ENCODE measurements at regions not wholly inside any gene's neighbourhood (a gene's known extent, or its start where the extent isn't known, plus 50 kb on each side); places are given as distances from the start of the nearest gene placed in this dataset.

GRCh38 chr2:83970217-83970929 lies 488.7 kb downstream of the SUCLG1 start (continued):
- TF ChIP-seq, protein P1, sequence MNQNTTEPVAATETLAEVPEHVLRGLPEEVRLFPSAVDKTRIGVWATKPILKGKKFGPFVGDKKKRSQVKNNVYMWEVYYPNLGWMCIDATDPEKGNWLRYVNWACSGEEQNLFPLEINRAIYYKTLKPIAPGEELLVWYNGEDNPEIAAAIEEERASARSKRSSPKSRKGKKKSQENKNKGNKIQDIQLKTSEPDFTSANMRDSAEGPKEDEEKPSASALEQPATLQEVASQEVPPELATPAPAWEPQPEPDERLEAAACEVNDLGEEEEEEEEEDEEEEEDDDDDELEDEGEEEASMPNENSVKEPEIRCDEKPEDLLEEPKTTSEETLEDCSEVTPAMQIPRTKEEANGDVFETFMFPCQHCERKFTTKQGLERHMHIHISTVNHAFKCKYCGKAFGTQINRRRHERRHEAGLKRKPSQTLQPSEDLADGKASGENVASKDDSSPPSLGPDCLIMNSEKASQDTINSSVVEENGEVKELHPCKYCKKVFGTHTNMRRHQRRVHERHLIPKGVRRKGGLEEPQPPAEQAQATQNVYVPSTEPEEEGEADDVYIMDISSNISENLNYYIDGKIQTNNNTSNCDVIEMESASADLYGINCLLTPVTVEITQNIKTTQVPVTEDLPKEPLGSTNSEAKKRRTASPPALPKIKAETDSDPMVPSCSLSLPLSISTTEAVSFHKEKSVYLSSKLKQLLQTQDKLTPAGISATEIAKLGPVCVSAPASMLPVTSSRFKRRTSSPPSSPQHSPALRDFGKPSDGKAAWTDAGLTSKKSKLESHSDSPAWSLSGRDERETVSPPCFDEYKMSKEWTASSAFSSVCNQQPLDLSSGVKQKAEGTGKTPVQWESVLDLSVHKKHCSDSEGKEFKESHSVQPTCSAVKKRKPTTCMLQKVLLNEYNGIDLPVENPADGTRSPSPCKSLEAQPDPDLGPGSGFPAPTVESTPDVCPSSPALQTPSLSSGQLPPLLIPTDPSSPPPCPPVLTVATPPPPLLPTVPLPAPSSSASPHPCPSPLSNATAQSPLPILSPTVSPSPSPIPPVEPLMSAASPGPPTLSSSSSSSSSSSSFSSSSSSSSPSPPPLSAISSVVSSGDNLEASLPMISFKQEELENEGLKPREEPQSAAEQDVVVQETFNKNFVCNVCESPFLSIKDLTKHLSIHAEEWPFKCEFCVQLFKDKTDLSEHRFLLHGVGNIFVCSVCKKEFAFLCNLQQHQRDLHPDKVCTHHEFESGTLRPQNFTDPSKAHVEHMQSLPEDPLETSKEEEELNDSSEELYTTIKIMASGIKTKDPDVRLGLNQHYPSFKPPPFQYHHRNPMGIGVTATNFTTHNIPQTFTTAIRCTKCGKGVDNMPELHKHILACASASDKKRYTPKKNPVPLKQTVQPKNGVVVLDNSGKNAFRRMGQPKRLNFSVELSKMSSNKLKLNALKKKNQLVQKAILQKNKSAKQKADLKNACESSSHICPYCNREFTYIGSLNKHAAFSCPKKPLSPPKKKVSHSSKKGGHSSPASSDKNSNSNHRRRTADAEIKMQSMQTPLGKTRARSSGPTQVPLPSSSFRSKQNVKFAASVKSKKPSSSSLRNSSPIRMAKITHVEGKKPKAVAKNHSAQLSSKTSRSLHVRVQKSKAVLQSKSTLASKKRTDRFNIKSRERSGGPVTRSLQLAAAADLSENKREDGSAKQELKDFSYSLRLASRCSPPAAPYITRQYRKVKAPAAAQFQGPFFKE (tag by site-specific recombination; IDR thresholded peaks at IDR 0.05; ENCODE audit: borderline replicate concordance): no peak
- TF ChIP-seq ZNF530 (tag by site-specific recombination; IDR thresholded peaks at IDR 0.05; ENCODE audit: low read depth) (no peak), ZIC2 (tag by site-specific recombination; IDR thresholded peaks at IDR 0.05) (no peak), SCRT1 (tag by site-specific recombination; IDR thresholded peaks at IDR 0.05; ENCODE audit: borderline replicate concordance) (no peak)
- TF ChIP-seq, protein P2, sequence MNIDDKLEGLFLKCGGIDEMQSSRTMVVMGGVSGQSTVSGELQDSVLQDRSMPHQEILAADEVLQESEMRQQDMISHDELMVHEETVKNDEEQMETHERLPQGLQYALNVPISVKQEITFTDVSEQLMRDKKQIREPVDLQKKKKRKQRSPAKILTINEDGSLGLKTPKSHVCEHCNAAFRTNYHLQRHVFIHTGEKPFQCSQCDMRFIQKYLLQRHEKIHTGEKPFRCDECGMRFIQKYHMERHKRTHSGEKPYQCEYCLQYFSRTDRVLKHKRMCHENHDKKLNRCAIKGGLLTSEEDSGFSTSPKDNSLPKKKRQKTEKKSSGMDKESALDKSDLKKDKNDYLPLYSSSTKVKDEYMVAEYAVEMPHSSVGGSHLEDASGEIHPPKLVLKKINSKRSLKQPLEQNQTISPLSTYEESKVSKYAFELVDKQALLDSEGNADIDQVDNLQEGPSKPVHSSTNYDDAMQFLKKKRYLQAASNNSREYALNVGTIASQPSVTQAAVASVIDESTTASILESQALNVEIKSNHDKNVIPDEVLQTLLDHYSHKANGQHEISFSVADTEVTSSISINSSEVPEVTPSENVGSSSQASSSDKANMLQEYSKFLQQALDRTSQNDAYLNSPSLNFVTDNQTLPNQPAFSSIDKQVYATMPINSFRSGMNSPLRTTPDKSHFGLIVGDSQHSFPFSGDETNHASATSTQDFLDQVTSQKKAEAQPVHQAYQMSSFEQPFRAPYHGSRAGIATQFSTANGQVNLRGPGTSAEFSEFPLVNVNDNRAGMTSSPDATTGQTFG (tag by site-specific recombination; IDR thresholded peaks at IDR 0.05; ENCODE audit: borderline replicate concordance): no peak

DNA sequence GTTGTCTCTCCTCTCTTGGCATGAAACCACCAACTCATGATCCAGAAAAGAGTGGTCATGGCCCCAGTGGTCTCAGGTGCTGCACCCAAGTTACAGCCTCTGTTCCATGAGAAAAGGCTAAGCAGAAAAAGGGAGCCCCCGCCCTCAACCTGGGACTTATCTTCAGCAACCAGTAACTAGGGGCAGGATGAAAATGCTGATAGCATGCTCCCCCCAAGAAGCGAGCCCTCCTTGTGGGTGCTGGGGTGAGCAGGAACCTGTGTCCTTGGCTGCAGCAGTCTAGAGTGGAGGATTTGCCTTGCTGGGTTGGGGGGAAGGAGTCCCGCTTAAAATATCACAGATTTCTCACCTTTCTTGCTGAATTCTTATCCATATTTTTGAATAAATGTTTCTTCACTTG lies 490.0 kb downstream of the SUCLG1 start:
- H3K4me1 ChIP-seq (ENCODE audit: control insufficient read depth, insufficient read depth, low read length): no peaks in the 10 kb centered on the region
- TF ChIP-seq ZNF155 (tag by site-specific recombination; IDR thresholded peaks at IDR 0.05) (no peak), SP7 (tag by site-specific recombination; IDR thresholded peaks at IDR 0.05) (no peak), ZNF792 (tag by site-specific recombination; IDR thresholded peaks at IDR 0.05) (no peak), ZNF660 (tag by site-specific recombination; IDR thresholded peaks at IDR 0.05) (no peak), ZNF292 (tag by site-specific recombination; IDR thresholded peaks at IDR 0.05; ENCODE audit: borderline replicate concordance, low read depth) (no peak), GLI4 (tag by site-specific recombination; IDR thresholded peaks at IDR 0.05) (no peak)
- TF ChIP-seq, protein P3, sequence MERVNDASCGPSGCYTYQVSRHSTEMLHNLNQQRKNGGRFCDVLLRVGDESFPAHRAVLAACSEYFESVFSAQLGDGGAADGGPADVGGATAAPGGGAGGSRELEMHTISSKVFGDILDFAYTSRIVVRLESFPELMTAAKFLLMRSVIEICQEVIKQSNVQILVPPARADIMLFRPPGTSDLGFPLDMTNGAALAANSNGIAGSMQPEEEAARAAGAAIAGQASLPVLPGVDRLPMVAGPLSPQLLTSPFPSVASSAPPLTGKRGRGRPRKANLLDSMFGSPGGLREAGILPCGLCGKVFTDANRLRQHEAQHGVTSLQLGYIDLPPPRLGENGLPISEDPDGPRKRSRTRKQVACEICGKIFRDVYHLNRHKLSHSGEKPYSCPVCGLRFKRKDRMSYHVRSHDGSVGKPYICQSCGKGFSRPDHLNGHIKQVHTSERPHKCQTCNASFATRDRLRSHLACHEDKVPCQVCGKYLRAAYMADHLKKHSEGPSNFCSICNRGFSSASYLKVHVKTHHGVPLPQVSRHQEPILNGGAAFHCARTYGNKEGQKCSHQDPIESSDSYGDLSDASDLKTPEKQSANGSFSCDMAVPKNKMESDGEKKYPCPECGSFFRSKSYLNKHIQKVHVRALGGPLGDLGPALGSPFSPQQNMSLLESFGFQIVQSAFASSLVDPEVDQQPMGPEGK (tag by site-specific recombination; IDR thresholded peaks at IDR 0.05): no peak
- H3K9me3 ChIP-seq (ENCODE audit: control insufficient read depth, insufficient read depth, low read depth, low read length): no peaks in the 10 kb centered on the region
- ChIA-PET CTCF (no interaction called here), POLR2A (no interaction called here)
- H3K27ac ChIP-seq (ENCODE audit: extremely low read depth, low read depth, low read length): no peak overlapping the region
- no peak overlapping the region for H3K4me3 ChIP-seq (ENCODE audit: low read depth, low read length)
- no peaks in the 10 kb centered on the region for H3K36me3 ChIP-seq (ENCODE audit: control insufficient read depth in 2 of 2, insufficient read depth in 1 of 2, low read length in 2 of 2)

GRCh38 chr2:83967854-83968253 lies 491.2 kb downstream of the SUCLG1 start:
- Histone ChIP-seq H3K9me3 (ENCODE audit: control insufficient read depth, insufficient read depth, low read depth, low read length) (no peaks in the 10 kb centered on the region), H3K36me3 (ENCODE audit: control insufficient read depth in 2 of 2, insufficient read depth in 1 of 2, low read length in 2 of 2) (no peaks in the 10 kb centered on the region), H3K27ac (ENCODE audit: extremely low read depth, low read depth, low read length) (no peak overlapping the region), H3K4me1 (ENCODE audit: control insufficient read depth, insufficient read depth, low read length) (no peaks in the 10 kb centered on the region), H3K4me3 (ENCODE audit: low read depth, low read length) (no peak overlapping the region)
- ChIA-PET CTCF (interaction anchor here (0.7 kb wide), 3 partner anchors 49 to 347 kb away, joined by 3 to 4 read pairs (median 3); no protein-coding TSS in a partner anchor), POLR2A (no interaction called here)
- no peak for TF ChIP-seq ZNF280C (tag by site-specific recombination; IDR thresholded peaks at IDR 0.05)
- no peak for TF ChIP-seq ZBTB21 (tag by site-specific recombination; IDR thresholded peaks at IDR 0.05)
- TF ChIP-seq ZNF843 (tag by site-specific recombination; IDR thresholded peaks at IDR 0.05): no peak
- TF ChIP-seq ZNF48 (tag by site-specific recombination; IDR thresholded peaks at IDR 0.05): no peak
- TF ChIP-seq ZNF624 (tag by site-specific recombination; IDR thresholded peaks at IDR 0.05): no peak
- no peak for TF ChIP-seq WT1 (tag by site-specific recombination; IDR thresholded peaks at IDR 0.05)
- TF ChIP-seq ZNF341 (tag by site-specific recombination; IDR thresholded peaks at IDR 0.05; ENCODE audit: low read depth): no peak
- TF ChIP-seq ZNF24 (tag by site-specific recombination; IDR thresholded peaks at IDR 0.05): no peak
- TF ChIP-seq FEZF1 (tag by site-specific recombination; IDR thresholded peaks at IDR 0.05): no peak
- no peak for TF ChIP-seq SCRT1 (tag by site-specific recombination; IDR thresholded peaks at IDR 0.05; ENCODE audit: borderline replicate concordance)

All from HEK293 (cell line).